ENCODE measurements at regions not wholly inside any gene's neighbourhood (a gene's known extent, or its start where the extent isn't known, plus 50 kb on each side); places are given as distances from the start of the nearest gene placed in this dataset.

DNA sequence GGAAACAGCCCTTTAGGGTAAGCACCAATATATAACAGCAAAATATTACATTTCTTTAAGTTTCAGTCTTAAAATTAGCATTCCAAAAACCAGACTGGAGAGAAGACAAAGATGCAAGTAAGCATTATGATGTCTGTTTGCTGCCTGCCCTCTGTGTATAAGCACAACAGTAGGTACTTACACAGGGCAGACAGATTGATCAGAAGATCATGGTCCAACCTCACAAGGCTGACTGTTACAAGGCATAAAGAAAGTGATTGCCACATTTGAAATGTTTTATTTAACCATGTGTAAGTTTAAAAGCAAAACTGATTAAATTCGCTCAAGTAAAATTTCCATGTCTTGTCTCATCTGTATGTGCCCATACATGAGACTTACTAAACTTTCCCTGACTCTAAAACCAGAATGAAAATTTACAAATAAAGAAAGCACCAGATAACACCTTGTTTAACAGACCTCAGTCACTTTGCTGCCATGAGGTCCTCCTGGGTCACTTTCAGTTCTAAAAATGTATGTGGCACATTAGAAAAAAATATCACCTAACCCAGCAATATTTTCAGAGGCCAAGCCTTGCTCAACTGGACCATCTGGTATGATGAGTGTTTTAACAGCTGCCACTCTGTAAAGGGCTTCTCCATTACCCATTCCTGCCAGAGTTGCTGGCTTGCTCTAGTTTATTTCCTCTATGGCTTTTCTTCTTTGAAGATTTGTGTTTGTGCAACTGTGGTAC is 297.0 kb downstream of the RBM26 start:
- TF ChIP-seq, protein P1, sequence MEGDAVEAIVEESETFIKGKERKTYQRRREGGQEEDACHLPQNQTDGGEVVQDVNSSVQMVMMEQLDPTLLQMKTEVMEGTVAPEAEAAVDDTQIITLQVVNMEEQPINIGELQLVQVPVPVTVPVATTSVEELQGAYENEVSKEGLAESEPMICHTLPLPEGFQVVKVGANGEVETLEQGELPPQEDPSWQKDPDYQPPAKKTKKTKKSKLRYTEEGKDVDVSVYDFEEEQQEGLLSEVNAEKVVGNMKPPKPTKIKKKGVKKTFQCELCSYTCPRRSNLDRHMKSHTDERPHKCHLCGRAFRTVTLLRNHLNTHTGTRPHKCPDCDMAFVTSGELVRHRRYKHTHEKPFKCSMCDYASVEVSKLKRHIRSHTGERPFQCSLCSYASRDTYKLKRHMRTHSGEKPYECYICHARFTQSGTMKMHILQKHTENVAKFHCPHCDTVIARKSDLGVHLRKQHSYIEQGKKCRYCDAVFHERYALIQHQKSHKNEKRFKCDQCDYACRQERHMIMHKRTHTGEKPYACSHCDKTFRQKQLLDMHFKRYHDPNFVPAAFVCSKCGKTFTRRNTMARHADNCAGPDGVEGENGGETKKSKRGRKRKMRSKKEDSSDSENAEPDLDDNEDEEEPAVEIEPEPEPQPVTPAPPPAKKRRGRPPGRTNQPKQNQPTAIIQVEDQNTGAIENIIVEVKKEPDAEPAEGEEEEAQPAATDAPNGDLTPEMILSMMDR (IDR thresholded peaks at IDR 0.05): no peak
- TF ChIP-seq POLR2A (IDR thresholded peaks at IDR 0.05): no peak
